Neural cell (in vitro differentiated cells): ENCODE measurements at regions not wholly inside any gene's neighbourhood (a gene's known extent, or its start where the extent isn't known, plus 50 kb on each side); places are given as distances from the start of the nearest gene placed in this dataset.

Experiments used
- H2AFZ ChIP-seq: fragments of 200-600, 300-800 bp; sonication (generic), shearing (Covaris generic); 2 replicates; pipeline ENCODE4 v1.6.0; 2014; ENCODE audit warnings: low read depth, mild to moderate bottlenecking, antibody characterized with exemption, low read length, moderate library complexity
- H3F3A ChIP-seq: fragments of 200-600 bp; shearing (Covaris generic); 2 replicates; pipeline ENCODE4 v1.6.1; 2016; ENCODE audit warnings: mild to moderate bottlenecking, moderate library complexity, mixed read lengths, antibody characterized with exemption, low read length; ENCODE audit not compliant: insufficient read depth, poor library complexity, severe bottlenecking
- H3K27ac ChIP-seq: fragments of 200-600, 300-800 bp; sonication (generic), shearing (Covaris generic); 2 replicates; pipeline ENCODE4 v1.5.1; 2014; ENCODE audit warnings: mild to moderate bottlenecking, low read length, moderate library complexity
- H3K27me3 ChIP-seq: fragments of 300-800, 200-600 bp; sonication (generic), shearing (Covaris generic); 2 replicates; pipeline ENCODE4 v1.6.0; 2014; ENCODE audit warnings: mild to moderate bottlenecking, low read depth, low read length, moderate library complexity; ENCODE audit not compliant: insufficient read depth
- H3K36me3 ChIP-seq: fragments of 300-800, 200-600 bp; sonication (generic), shearing (Covaris generic); 2 replicates; pipeline ENCODE4 v1.5.1; 2014; ENCODE audit warnings: mild to moderate bottlenecking, antibody characterized with exemption, low read length, moderate library complexity; ENCODE audit not compliant: insufficient read depth
- H3K4me2 ChIP-seq: fragments of 300-800, 200-600 bp; sonication (generic), shearing (Covaris generic); 2 replicates; pipeline ENCODE4 v1.6.0; 2014; ENCODE audit warnings: mild to moderate bottlenecking, low read length
- H3K4me3 ChIP-seq: fragments of 300-800, 200-600 bp; sonication (generic), shearing (Covaris generic); 2 replicates; pipeline ENCODE4 v1.5.1; 2014; ENCODE audit warnings: mild to moderate bottlenecking, low read length, moderate library complexity
- H3K79me2 ChIP-seq: fragments of 200-600 bp; shearing (Covaris generic); replicated peaks from 2 replicates; pipeline ENCODE4 v1.6.0; 2014; ENCODE audit warnings: mild to moderate bottlenecking, low read length, moderate library complexity; ENCODE audit not compliant: insufficient read depth
- H3K9ac ChIP-seq: fragments of 300-800, 200-600 bp; sonication (generic), shearing (Covaris generic); 2 replicates; pipeline ENCODE4 v1.6.1; 2016; ENCODE audit warnings: mild to moderate bottlenecking, low read length, mixed read lengths
- H3K9me2 ChIP-seq: fragments of 200-600 bp; shearing (Covaris generic); 2 replicates; pipeline ENCODE4 v1.6.1; 2016; ENCODE audit warnings: mild to moderate bottlenecking, low read length, mixed read lengths; ENCODE audit not compliant: insufficient read depth
- H3K9me3 ChIP-seq: fragments of 200-600, 300-800 bp; sonication (generic), shearing (Covaris generic); 2 replicates; pipeline ENCODE4 v1.6.1; 2016; ENCODE audit warnings: mild to moderate bottlenecking, mixed run types, low read length, moderate library complexity, mixed read lengths
- H4K20me1 ChIP-seq: fragments of 200-600 bp; shearing (Covaris generic); 2 replicates; pipeline ENCODE4 v1.6.1; 2016; ENCODE audit warnings: mild to moderate bottlenecking, mixed run types; ENCODE audit not compliant: insufficient read depth
- EP300 ChIP-seq: fragments of 450-650 bp; conservative IDR thresholded peaks from 2 replicates; pipeline ENCODE4 v1.6.1; 2014; ENCODE audit warnings: antibody characterized with exemption, mild to moderate bottlenecking, moderate library complexity; ENCODE audit not compliant: poor library complexity, severe bottlenecking
- EZH2 ChIP-seq: fragments of 200-600, 300-800 bp; shearing (Covaris generic), sonication (generic); IDR thresholded peaks from 2 replicates; pipeline ENCODE4 v1.6.1; 2014; ENCODE audit warnings: antibody characterized with exemption, low read length, borderline replicate concordance, mild to moderate bottlenecking; ENCODE audit not compliant: insufficient read depth, poor library complexity, severe bottlenecking
- MXI1 ChIP-seq: fragments of 450-650 bp; conservative IDR thresholded peaks from 2 replicates; pipeline ENCODE4 v1.6.1; 2014; ENCODE audit warnings: antibody characterized with exemption, mild to moderate bottlenecking; ENCODE audit not compliant: poor library complexity, severe bottlenecking
- POLR2AphosphoS5 ChIP-seq: IDR thresholded peaks from 2 replicates; pipeline ENCODE4 v1.6.1; 2012
- RAD21 ChIP-seq: fragments of 450-650 bp; conservative IDR thresholded peaks from 2 replicates; pipeline ENCODE4 v1.6.1; 2014; ENCODE audit warnings: antibody characterized with exemption, mild to moderate bottlenecking, moderate library complexity
- SMC3 ChIP-seq: fragments of 450-650 bp; conservative IDR thresholded peaks from 2 replicates; pipeline ENCODE4 v1.6.1; 2014; ENCODE audit warnings: antibody characterized with exemption, mild to moderate bottlenecking, moderate library complexity; ENCODE audit not compliant: poor library complexity
- TAF1 ChIP-seq: IDR thresholded peaks from 2 replicates; pipeline ENCODE4 v1.6.1; 2012; ENCODE audit warnings: low read depth
- TF ChIP-seq, protein P1 (sequence below): fragments of 450-650 bp; IDR thresholded peaks from 2 replicates; pipeline ENCODE4 v1.5.1; 2014; ENCODE audit warnings: antibody characterized with exemption, mild to moderate bottlenecking, moderate library complexity; ENCODE audit not compliant: poor library complexity, severe bottlenecking
- TF ChIP-seq, protein P2 (sequence below): IDR thresholded peaks from 2 replicates; pipeline ENCODE4 v1.6.1; 2012; ENCODE audit warnings: borderline replicate concordance

DNA sequence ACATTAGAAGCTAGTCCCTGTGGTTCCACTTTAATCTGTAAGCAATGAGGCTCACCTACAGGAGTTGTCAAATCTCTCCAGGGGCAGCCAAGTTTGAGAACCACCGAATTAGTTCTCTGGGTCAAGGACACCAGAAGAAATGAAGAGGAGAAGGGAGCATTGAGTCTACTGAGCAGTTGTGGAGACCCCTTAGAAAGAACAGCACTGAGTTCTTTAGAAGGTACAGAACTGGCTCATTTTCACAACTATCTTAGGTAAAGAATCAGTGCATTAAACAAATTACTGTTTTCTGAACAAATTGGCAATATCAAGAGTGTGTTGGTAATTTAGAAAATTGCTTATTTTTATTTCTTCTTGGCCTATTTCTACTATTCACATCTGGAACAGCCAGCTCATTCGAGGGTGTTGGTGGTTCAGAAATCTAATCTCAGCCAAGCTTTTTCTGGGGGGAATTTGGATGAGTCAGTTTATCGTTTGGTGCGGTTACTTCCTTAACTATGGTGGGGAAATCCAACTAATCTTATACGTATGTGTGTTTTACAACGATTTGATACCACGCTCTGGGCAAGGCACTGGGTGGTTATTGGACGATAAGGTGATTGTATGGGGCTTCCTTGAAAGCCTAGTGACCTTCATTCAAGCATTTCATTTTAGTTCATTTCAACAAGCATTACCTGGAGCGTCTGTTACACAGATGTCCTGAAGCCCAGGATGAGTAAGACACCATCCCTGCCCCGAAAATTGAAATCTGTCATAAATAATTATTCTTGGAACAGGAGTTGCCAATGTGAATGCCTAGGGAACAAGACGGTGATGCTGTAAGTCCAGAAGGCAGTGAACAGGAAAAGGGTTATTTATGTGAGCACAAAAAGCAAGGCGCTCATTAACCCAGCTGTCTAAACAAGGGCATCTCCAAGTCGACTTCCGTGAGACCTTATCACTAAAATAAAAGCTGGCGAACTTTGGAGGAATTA is 52.0 kb upstream of the TMPRSS2 start:
- Histone ChIP-seq H3F3A (no peaks in the 10 kb centered on the region), H3K9ac (no peak overlapping the region), H3K9me3 (no peaks in the 10 kb centered on the region), H3K4me3 (no peak overlapping the region), H3K79me2 (no peaks in the 10 kb centered on the region), H4K20me1 (no peaks in the 10 kb centered on the region), H2AFZ (no peak overlapping the region), H3K4me2 (no peak overlapping the region), H3K27me3 (no peaks in the 10 kb centered on the region), H3K9me2 (no peaks in the 10 kb centered on the region), H3K27ac (no peak overlapping the region), H3K36me3 (no peaks in the 10 kb centered on the region)
- TF ChIP-seq EP300 (no peak), SMC3 (no peak), MXI1 (no peak), EZH2 (no peak), POLR2AphosphoS5 (no peak), TAF1 (no peak), RAD21 (no peak)
- TF ChIP-seq, protein P1, sequence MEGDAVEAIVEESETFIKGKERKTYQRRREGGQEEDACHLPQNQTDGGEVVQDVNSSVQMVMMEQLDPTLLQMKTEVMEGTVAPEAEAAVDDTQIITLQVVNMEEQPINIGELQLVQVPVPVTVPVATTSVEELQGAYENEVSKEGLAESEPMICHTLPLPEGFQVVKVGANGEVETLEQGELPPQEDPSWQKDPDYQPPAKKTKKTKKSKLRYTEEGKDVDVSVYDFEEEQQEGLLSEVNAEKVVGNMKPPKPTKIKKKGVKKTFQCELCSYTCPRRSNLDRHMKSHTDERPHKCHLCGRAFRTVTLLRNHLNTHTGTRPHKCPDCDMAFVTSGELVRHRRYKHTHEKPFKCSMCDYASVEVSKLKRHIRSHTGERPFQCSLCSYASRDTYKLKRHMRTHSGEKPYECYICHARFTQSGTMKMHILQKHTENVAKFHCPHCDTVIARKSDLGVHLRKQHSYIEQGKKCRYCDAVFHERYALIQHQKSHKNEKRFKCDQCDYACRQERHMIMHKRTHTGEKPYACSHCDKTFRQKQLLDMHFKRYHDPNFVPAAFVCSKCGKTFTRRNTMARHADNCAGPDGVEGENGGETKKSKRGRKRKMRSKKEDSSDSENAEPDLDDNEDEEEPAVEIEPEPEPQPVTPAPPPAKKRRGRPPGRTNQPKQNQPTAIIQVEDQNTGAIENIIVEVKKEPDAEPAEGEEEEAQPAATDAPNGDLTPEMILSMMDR, result no peak
- TF ChIP-seq, protein P2, sequence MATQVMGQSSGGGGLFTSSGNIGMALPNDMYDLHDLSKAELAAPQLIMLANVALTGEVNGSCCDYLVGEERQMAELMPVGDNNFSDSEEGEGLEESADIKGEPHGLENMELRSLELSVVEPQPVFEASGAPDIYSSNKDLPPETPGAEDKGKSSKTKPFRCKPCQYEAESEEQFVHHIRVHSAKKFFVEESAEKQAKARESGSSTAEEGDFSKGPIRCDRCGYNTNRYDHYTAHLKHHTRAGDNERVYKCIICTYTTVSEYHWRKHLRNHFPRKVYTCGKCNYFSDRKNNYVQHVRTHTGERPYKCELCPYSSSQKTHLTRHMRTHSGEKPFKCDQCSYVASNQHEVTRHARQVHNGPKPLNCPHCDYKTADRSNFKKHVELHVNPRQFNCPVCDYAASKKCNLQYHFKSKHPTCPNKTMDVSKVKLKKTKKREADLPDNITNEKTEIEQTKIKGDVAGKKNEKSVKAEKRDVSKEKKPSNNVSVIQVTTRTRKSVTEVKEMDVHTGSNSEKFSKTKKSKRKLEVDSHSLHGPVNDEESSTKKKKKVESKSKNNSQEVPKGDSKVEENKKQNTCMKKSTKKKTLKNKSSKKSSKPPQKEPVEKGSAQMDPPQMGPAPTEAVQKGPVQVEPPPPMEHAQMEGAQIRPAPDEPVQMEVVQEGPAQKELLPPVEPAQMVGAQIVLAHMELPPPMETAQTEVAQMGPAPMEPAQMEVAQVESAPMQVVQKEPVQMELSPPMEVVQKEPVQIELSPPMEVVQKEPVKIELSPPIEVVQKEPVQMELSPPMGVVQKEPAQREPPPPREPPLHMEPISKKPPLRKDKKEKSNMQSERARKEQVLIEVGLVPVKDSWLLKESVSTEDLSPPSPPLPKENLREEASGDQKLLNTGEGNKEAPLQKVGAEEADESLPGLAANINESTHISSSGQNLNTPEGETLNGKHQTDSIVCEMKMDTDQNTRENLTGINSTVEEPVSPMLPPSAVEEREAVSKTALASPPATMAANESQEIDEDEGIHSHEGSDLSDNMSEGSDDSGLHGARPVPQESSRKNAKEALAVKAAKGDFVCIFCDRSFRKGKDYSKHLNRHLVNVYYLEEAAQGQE, result no peak

DNA sequence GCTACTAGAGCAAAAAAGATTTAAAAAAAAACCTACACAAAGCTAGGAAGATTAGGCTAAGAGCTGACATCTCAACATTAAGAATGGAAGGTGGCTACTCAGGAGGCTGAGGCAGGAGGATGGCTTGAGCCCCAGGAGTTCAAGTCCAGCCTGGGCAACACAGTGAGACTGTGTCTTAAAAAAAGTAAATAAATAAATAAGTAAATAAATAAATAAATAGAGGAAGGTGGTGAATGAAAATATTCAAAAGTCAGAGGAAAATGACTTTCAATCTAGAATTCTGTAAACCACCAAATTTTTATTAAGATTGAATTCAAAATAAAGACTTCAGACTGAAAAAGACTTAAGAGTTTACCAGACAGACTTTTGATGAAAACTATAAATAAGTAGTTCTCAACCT is 50.9 kb upstream of the TMPRSS2 start:
- H3K9me2 ChIP-seq, result no peaks in the 10 kb centered on the region
- no peak overlapping the region for H3K4me2 ChIP-seq
- H4K20me1 ChIP-seq, result no peaks in the 10 kb centered on the region
- no peak overlapping the region for H3K27ac ChIP-seq
- no peaks in the 10 kb centered on the region for H3K79me2 ChIP-seq
- no peaks in the 10 kb centered on the region for H3K36me3 ChIP-seq
- H3K4me3 ChIP-seq, result no peak overlapping the region
- no peaks in the 10 kb centered on the region for H3F3A ChIP-seq
- TF ChIP-seq MXI1 (no peak), EZH2 (no peak), RAD21 (no peak), POLR2AphosphoS5 (no peak), TAF1 (no peak), EP300 (no peak), SMC3 (no peak)
- TF ChIP-seq, protein P2, result no peak
- TF ChIP-seq, protein P1, result no peak
- no peaks in the 10 kb centered on the region for H3K27me3 ChIP-seq
- no peak overlapping the region for H3K9ac ChIP-seq
- H3K9me3 ChIP-seq, result no peaks in the 10 kb centered on the region
- no peak overlapping the region for H2AFZ ChIP-seq
